ENCODE measurements at regions not wholly inside any gene's neighbourhood (a gene's known extent, or its start where the extent isn't known, plus 50 kb on each side); places are given as distances from the start of the nearest gene placed in this dataset.
"Not testable (repeated sequence)": the region's sequence is repeated elsewhere in the genome, so short reads cannot be mapped to it uniquely, and the experiment has no call there.

DNA sequence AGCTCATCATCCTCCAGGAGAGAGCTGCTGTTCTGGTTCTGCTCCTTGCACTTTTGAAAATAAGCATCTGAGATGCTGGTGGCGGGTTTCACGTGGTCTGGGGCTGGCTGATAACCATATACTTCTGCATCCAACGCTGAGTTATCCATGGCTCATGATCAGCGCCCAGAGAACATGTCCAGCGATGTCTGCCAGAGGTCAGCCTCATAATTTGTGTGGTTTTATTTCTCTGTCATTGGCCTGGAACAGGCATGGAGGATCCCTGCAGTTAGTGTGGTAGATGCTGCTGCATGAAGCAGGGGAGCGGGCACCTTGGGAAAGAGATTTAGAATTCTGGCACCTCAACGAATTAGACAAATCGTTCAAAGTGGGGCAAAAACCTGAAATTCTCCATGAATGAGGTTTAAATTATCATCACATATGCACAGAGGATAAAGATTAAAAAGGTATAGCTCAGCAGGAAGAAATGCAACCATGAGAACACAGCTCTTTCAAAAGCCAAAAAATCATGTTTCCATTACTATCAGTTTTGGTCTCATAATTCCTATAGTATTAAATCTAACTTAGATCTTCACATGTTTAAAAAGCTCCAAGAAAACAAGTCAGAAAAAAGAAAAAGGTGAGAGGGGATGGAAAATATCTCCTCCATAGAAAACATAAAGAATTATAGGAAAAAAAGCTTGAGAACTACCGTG lies 157.2 kb downstream of the SOD2 start:
- DNase-seq (ENCODE audit: low spot score) (no peak), ATAC-seq (peak; percentile 79)
- intact Hi-C loops (cut with DNase I): no loop called here

DNA sequence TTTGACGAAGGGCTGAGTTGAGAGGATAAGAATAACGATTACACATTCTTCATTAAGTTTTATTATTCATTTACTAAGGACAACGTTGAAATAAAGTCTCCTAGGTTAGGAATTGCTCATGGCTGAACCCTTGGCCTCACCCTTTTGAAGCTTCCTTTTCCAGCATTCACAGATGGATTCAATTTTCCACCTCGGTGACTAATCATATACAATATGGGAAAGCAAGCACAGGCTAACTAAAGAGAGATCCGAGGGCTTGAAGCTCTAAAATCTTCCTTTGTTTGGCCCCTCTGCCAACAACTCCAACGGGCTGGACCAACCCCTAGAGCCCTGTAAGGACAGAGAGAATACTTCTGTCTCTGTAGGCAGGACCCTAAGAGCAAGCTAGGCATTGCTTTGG lies 159.5 kb downstream of the SOD2 start:
- ATAC-seq: no peak
- intact Hi-C loops (cut with DNase I): no loop called here

DNA sequence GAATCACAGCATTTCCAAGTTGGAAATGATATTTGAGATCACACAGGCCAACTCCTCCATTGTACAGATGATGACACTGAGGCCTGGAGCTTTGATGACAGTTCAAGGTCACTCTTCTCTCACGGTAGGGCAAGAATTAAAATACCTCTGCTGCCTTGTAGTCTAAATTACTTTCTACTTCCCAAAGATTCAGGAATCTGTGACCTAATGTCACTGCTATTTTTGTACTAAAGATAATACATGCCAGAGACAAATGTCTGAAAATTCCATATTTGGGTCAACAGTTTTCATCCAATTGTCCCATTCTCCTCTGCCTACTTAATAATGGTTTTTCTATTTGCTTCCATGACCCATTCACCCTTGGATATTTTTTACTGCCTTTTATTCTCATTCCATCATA lies 160.0 kb downstream of the SOD2 start:
- DNase-seq (ENCODE audit: low spot score) (no peak), ATAC-seq (no peak)
- intact Hi-C loops (cut with DNase I): no loop called here

More for the DNA sequence above, 159.5 kb downstream of the SOD2 start:
- no peak for DNase-seq (ENCODE audit: low spot score)

DNA sequence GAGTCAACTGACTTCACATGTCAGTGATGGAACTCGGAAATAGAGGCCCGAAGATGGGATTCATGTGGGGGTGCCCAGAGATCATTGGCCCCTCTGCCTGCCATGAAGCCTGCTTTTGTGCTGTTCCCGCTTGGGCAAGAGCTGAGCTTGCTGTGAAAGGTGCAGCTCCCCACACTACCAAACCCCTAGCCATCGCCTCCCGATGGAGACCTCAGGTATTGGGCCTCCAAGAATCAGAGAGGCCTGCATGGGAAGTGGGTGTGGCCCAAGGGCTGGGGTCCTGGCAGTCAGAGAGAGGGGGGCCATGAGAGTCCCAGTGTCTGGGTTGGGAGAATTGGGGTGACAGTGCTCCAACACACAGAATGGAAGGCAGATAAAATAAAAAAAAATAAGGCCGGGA lies 160.9 kb downstream of the SOD2 start:
- ATAC-seq: no peak
- intact Hi-C loops (cut with DNase I): no loop called here
- no peak for DNase-seq (ENCODE audit: low spot score)

DNA sequence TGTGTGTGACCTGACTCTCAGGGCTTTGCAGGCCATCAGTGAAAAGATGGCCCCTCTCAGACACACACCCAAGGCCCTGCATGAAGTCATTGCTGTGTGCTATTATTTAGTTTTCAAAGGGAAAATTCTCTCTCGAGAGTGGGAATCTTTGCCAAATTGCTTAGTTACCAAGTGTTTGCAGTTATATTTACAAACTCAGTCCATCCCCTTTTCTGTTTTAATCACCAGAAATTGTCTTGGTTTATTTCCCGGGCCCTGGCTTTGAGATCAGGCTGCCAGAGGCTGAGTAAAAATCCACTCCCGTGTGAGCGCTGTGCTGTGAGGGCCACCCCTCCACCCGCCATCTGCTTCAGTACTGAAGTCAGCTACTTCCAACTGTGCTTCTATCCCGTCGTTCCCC lies 163.1 kb downstream of the SOD2 start:
- DNase-seq (ENCODE audit: low spot score) (no peak), ATAC-seq (peak; percentile 59)
- intact Hi-C loops (cut with DNase I): no loop called here

GRCh38 chr6:159527351-159527750 lies 165.7 kb downstream of the SOD2 start:
- no peak for ATAC-seq
- no peak for DNase-seq (ENCODE audit: low spot score)

GRCh38 chr6:159525445-159526025 lies 167.5 kb downstream of the SOD2 start:
- intact Hi-C loops (cut with DNase I): no loop called here
- DNase-seq (ENCODE audit: low spot score) (no peak), ATAC-seq (no peak)

More at GRCh38 chr6:159527351-159527750, 165.7 kb downstream of the SOD2 start:
- intact Hi-C loops (cut with DNase I): no loop called here

DNA sequence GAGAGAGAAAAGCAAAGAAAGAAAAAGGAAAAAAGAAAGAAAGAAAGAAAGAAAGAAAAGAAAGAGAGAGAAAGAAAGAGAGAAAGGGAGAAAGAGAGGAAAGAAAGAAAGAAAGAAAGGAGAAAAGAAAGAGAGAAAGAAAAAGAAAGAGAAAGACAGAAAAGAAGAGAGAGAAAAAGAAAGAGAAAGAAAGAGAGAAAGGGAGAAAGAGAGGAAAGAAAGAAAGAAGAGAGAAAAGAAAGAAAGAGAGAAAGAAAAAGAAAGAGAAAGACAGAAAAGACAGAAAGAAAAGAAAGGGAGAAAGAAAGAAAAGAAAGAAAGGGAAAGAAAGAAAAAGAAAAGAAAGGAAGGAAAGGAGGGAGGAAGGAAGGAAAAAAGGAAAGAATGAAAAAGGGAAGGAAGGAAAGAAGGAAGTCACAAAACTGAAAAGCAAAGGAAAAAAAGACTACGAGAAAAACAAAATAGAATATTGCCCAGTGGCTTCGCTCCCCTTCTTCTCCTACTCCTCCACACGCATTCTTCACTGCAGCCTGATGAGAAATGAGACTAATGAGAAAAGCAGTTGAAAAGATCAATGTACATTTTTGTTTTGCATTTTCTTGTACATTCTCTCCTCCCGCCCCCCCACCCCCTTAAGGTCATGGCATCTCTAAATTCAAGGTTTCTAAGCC lies 170.0 kb downstream of the SOD2 start:
- no peak for ATAC-seq
- intact Hi-C loops (cut with DNase I): no loop called here
- DNase-seq (ENCODE audit: low spot score): no peak

DNA sequence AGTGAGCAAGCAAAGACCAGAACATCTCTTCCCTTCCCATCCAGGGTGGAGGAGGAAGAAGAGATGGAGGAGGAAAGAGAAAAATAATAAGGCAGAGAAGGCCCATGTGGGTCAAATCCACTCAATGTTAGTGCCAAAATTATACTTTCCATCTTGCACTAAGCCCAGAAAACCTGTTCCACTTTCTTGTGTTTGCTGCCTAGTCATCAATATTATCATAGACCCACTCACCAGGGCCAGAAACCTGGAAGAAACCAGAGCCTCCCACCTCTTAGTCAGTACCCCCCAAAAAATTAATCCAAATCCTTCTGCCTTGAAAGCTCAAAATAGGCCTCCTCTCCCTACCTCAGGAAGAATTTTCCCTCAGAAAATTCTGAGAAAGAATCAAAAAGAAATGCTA lies 171.1 kb downstream of the SOD2 start:
- intact Hi-C loops (cut with DNase I): no loop called here
- ATAC-seq: no peak
- no peak for DNase-seq (ENCODE audit: low spot score)

- intact Hi-C loops (cut with DNase I): no loop called here
- ATAC-seq (no peak), DNase-seq (ENCODE audit: low spot score) (no peak)
Measured at GRCh38 chr6:159520002-159520401, 173.0 kb downstream of the SOD2 start.

DNA sequence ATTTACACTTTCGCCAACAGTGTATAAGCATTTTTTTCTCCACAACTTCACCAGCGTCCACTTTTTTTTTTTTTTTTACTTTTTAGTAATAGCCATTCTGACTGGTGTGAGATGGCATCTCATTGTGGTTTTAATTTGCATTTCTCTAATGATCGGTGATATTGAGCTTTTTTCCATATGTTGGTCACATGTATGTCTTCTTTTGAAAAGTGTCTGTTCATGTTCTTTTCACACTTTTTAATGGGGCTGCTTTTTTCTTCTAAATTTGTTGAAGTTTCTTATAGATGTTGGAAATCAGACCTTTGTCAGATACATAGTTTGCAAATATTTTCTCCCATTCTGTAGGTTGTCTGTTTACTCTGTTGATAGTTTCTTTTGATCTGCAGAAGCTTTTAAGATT lies 177.2 kb downstream of the SOD2 start:
- DNase-seq (ENCODE audit: low spot score); ATAC-seq; intact Hi-C loops (cut with DNase I): not testable (repeated sequence)

DNA sequence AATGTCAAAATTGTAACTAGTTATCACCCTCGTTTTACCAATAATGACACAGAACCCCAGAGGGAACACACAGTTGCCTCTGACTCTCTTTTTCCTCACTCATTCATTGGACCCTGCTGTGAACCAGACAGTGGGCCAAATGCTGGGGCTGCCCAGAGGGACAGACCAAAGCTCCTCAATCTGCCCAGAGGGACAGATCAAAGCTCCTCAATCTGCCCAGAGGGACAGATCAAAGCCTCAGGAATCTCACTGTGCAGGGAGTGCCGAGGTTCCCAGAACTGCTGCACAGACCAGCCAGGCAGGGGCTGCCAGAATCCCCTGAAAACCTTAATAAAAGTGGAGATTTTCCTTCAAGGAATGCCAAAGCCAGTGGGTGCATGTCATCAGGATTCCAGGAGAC lies 179.1 kb downstream of the SOD2 start:
- ATAC-seq (no peak), DNase-seq (ENCODE audit: low spot score) (no peak)
- intact Hi-C loops (cut with DNase I): no loop called here

- intact Hi-C loops (cut with DNase I): no loop called here
- DNase-seq (ENCODE audit: low spot score) (no peak), ATAC-seq (no peak)
Measured at GRCh38 chr6:159513074-159513720, 179.8 kb downstream of the SOD2 start.

- intact Hi-C loops (cut with DNase I): no loop called here
- ATAC-seq: no peak
- DNase-seq (ENCODE audit: low spot score): no peak
Measured at GRCh38 chr6:159512571-159512970, 180.5 kb downstream of the SOD2 start.

DNA sequence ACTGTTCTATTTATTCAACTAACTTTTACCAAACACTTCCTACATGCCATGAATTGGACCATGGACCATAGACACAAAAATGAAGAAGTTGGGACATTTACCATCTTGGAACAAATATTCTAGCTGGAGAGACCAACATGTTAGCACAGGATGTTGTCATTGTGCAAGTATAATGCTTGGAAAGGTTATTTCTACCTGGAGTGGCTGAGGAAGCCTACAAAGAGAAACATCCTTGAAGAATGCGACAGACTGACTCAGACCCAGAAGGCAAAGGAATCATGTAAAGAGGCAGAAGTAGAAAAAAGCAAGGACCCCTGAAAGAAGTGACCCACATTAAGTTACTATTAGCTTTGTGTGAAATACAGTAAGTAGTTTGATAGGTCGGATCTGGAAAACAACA lies 180.9 kb downstream of the SOD2 start:
- ATAC-seq (no peak), DNase-seq (ENCODE audit: low spot score) (no peak)
- intact Hi-C loops (cut with DNase I): no loop called here

DNA sequence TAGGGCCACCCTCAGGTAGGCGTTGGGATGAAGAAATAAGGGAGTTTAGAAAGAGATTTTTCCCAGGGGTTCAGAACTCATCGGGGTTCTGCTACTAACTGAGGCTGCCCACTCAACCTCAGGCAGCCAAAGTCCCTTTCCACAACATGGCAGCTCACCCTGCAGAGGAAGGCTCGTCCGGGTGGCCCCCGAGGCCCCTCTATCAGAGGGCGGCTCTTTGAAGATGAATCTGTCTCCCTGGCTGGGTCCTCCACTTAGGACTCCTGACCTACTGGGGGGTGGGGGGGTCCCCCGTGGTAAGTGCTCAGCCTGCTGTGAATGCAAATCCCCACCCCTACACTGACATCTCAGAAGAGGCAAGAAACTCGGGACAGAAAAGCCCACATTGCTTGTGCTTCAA lies 182.9 kb downstream of the SOD2 start:
- intact Hi-C loops (cut with DNase I): no loop called here
- ATAC-seq (no peak), DNase-seq (ENCODE audit: low spot score) (no peak)

GRCh38 chr6:159508931-159509330 lies 184.1 kb downstream of the SOD2 start:
- ATAC-seq (no peak), DNase-seq (ENCODE audit: low spot score) (no peak)
- intact Hi-C loops (cut with DNase I): no loop called here

DNA sequence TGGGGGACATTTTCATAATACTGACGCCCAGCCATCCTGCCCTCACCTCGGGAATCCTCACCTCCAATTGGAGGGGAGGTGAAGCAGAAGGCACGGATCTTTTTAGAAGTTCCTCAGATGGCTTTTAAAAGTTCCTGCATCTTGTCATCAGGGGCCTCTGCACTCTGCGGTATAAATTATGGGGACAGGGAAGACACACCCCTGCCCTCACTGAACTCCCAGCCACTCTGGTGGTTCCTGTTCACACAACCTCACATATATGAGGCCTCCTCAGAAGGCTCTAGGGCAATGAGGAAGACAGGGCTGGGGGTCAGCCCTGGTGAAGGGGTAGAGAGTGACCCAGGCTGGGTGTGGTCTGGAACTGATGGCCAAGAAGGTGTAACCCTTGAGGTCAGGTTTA lies 187.0 kb downstream of the SOD2 start:
- DNase-seq (ENCODE audit: low spot score) (no peak), ATAC-seq (peak; percentile 11)
- intact Hi-C loops (cut with DNase I): no loop called here

DNA sequence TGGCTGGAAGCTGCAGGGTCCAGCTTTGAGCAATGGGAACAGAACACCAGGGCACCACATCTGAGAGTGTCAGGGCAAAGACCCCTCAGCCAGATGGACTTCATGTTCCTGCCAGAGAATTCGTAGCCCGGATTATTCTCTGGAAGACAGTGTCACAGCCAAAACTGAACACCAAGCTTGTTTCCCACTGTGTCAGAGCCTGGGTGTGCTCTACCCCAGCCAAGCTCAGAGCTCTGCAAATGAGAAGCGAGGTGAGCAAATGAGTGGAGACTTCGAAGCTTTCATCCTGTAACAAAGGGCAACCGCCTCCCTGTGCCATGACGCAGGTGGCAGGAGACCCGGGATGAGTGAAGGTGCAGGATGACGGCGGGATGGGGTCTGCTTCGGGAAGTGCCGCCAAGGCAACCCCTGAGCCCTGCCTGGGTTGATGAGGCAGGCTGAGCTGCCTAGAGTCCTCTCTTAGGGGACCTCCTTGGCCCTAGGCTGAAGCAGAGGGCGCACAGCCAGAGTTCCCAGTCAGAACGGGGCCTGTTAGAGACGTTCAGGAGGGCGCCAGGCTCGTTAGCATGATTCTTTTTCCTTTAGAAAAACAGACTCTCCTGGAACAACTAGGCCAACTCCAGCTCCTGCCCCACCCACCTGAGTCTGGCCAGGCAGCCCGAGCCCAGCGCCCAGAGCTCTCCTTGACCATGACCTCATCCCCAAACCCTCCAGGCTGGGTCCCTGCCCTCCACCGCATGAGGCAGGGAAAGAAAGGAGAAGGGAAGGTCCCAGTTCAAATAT lies 187.7 kb downstream of the SOD2 start:
- DNase-seq (ENCODE audit: low spot score): no peak
- intact Hi-C loops (cut with DNase I): no loop called here
- peak; percentile 84 for ATAC-seq
